ENCODE measurements at regions not wholly inside any gene's neighbourhood (a gene's known extent, or its start where the extent isn't known, plus 50 kb on each side); places are given as distances from the start of the nearest gene placed in this dataset.

GRCh38 chr2:104344306-104344705 lies 509.6 kb upstream of the POU3F3 start:
- TF ChIP-seq SRF (IDR thresholded peaks at IDR 0.05; ENCODE audit: low read depth) (no peak), SP1 (IDR thresholded peaks at IDR 0.05; ENCODE audit: low read depth) (no peak), POLR2AphosphoS5 (IDR thresholded peaks at IDR 0.05; ENCODE audit: low read depth, low read length) (no peak), EZH2phosphoT487 (IDR thresholded peaks at IDR 0.05; ENCODE audit: borderline replicate concordance) (no peak), ATF3 (IDR thresholded peaks at IDR 0.05) (no peak), ELF1 (IDR thresholded peaks at IDR 0.05; ENCODE audit: borderline replicate concordance, low read depth) (no peak), POLR2A (IDR thresholded peaks at IDR 0.05; ENCODE audit: borderline replicate concordance, extremely low read depth, insufficient read depth, insufficient read length) (no peak), TCF7L2 (IDR thresholded peaks at IDR 0.05; ENCODE audit: borderline replicate concordance, extremely low read depth, insufficient read depth, insufficient read length) (no peak), FOSL1 (IDR thresholded peaks at IDR 0.05; ENCODE audit: low read depth) (no peak), ZFX (IDR thresholded peaks at IDR 0.05) (no peak), SIN3A (IDR thresholded peaks at IDR 0.05; ENCODE audit: low read depth) (no peak), RAD21 (IDR thresholded peaks at IDR 0.05; ENCODE audit: low read depth) (no peak), MAX (IDR thresholded peaks at IDR 0.05) (no peak), ZNF274 (IDR thresholded peaks at IDR 0.05; ENCODE audit: low read depth, low read length) (no peak), CTCF (IDR thresholded peaks at IDR 0.05 in 2 of 3, conservative IDR thresholded peaks at IDR 0.05 in 1 of 3; ENCODE audit: borderline replicate concordance in 1 of 3, insufficient read depth in 1 of 3, low read depth in 2 of 3, low read length in 2 of 3) (no peak), ZBTB33 (IDR thresholded peaks at IDR 0.05; ENCODE audit: extremely low read depth, insufficient replicate concordance, low read length) (no peak)
- Histone ChIP-seq H3K79me2 (ENCODE audit: insufficient read depth, low read length) (no peaks in the 10 kb centered on the region), H3K4me1 (ENCODE audit: control insufficient read depth in 1 of 2, insufficient read depth in 2 of 2, low read length in 2 of 2) (no peaks in the 10 kb centered on the region), H3K27ac (ENCODE audit: low read depth, low read length) (no peak overlapping the region), H3K9me3 (ENCODE audit: control insufficient read depth in 1 of 2, insufficient read depth in 1 of 2, low read depth in 1 of 2, low read length in 2 of 2) (peaks cover 12 to 24% of the 10 kb centered on the region in 2 experiments; a peak in 2 of 4 replicates), H3K4me2 (ENCODE audit: low read length) (no peak overlapping the region), H3K27me3 (ENCODE audit: insufficient read depth, low read length) (no peaks in the 10 kb centered on the region), H3K9me2 (ENCODE audit: insufficient read depth) (no peaks in the 10 kb centered on the region), H2AFZ (ENCODE audit: low read depth, low read length, poor library complexity, severe bottlenecking) (no peak overlapping the region), H3K4me3 (replicated peaks in 1 of 2; ENCODE audit: low read depth in 1 of 2, low read length in 2 of 2) (no peak overlapping the region), H4K20me1 (ENCODE audit: insufficient read depth) (no peaks in the 10 kb centered on the region), H3K36me3 (ENCODE audit: control insufficient read depth in 1 of 2, insufficient read depth in 2 of 2, low read length in 2 of 2) (no peaks in the 10 kb centered on the region), H3K9ac (ENCODE audit: low read length) (no peak overlapping the region)
- intact Hi-C loops (cut with micrococcal nuclease) = no loop called here
- POLR2A ChIA-PET = no interaction called here
- CTCF ChIA-PET = no interaction called here
- DNase-seq (ENCODE audit: low read depth, low spot score) (no peak), ATAC-seq (no peak)
- RAD21 ChIA-PET (ENCODE audit: low non-redundant PET in 1 of 2, low total read pairs in 2 of 2, uncharacterized antibody in 2 of 2, unreplicated experiment in 2 of 2) = no interaction called here
- BruUV-seq (replicated peaks) = no TSS peak
